ENCODE measurements at regions not wholly inside any gene's neighbourhood (a gene's known extent, or its start where the extent isn't known, plus 50 kb on each side); places are given as distances from the start of the nearest gene placed in this dataset.
"Not testable (repeated sequence)": the region's sequence is repeated elsewhere in the genome, so short reads cannot be mapped to it uniquely, and the experiment has no call there.

DNA sequence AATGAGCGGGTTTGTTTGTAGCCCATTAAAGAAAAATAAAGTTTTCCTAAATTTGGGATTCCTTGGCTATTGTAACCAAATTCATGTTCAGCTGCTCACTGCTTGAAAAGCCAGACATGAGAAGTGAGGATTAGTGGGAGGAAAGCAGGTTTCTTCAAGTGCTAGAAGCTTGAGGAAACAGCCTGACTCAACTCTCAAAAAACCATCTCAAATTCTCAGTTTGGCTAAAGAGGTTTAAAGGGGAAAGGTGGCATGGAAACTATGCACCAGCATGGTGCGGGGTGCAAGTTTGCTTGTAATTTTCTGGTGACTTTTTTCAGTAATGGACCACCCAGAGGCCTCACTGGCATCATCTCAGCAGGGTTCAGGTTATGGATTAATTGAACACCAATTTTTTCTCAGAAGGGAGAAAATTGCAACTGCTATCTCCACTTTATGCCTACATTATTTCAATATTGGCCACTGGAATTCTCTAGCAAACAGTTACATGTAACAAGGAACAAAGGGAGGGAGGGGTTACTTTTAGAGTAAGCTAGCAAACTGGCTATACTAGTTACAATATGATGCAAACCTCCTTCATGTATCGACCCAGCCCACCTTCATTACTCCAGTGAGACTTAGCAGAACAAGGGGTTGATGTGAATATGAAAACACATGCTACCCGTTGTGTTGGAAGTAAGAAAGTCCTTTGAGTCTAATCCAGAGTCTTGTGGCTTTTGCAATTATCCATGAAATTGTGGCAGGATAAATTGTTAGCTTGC, 85.0 kb upstream of the IFNGR1 start:
- Histone ChIP-seq H3K27ac (ENCODE audit: insufficient read depth in 1 of 2, low read depth in 1 of 2, low read length in 2 of 2, poor library complexity in 1 of 2, severe bottlenecking in 2 of 2) (no peak overlapping the region), H3K36me3 (ENCODE audit: control insufficient read depth in 4 of 4, insufficient read depth in 4 of 4, low read length in 3 of 4) (no peaks in the 10 kb centered on the region), H3K9me3 (ENCODE audit: control extremely low read depth in 1 of 5, control insufficient read depth in 4 of 5, insufficient read depth in 2 of 5, low read depth in 1 of 5, low read length in 4 of 5) (peaks cover 0 to 4% (median 0%) of the 10 kb centered on the region in 5 experiments), H3K27me3 (replicated peaks in 2 of 5; ENCODE audit: control insufficient read depth in 4 of 5, insufficient read depth in 5 of 5, low read length in 4 of 5) (no peaks in the 10 kb centered on the region), H3K4me3 (ENCODE audit: control insufficient read depth in 1 of 7, extremely low read depth in 1 of 7, insufficient read depth in 4 of 7, low read depth in 2 of 7, low read length in 6 of 7) (no peak overlapping the region), H3K4me1 (ENCODE audit: control extremely low read depth in 1 of 4, control insufficient read depth in 4 of 4, insufficient read depth in 4 of 4, low read length in 3 of 4) (peaks cover 0 to 21% (median 13%) of the 10 kb centered on the region in 4 experiments)
- ChIA-PET CTCF (interaction anchor here (0.9 to 1.3 kb wide), 3 partner anchors 9 to 13 kb away, joined by 3 to 5 read pairs (median 3); no protein-coding TSS in a partner anchor), POLR2A (no interaction called here)
- no peak for DNase-seq
- 100% methylated on average over 2 of the region's 4 CpGs for WGBS (ENCODE audit: insufficient coverage)

DNA sequence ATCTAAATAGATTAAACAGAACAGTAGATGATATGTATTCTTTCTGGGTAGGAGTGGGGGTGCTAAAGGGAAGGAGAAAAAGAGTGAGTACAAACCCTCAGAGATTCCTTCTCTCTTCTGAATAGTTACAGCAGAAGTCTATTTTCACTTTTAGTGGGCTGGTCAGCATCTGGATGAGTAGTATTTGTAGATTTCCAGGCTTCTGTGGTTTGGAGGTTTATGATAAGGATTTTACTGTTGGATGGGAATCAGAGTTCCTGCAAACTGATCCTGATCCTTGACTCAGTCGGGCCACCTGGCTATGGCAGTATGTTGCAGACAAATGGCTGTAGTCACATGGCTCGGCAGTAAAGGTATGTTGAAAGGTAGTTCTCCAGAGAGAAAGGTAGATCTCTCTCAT, 84.3 kb upstream of the IFNGR1 start:
- no peak for DNase-seq

DNA sequence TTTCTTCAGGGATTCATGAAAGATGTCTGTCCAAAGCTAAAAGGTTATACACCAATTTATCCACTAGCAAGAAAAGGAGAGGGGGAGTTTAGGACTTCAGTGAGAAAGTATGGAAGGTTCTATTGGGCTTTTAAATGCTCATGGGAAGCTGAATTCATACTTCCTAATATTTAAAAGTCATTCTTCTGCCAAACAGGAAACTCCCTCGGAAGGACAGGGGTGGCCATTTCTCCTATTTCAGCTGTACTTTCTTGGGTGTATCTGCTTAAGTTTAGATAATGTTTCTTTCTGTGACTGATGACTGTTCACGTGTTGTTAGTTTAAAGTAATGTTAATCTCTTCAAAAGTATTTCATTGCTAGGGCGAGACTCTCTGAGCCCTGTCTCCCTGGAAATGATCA, 80.5 kb upstream of the IFNGR1 start:
- 100% methylated on average over 2 of the region's 3 CpGs for WGBS (ENCODE audit: insufficient coverage)
- ChIA-PET CTCF (no interaction called here), POLR2A (no interaction called here)
- H3K4me3 ChIP-seq (ENCODE audit: control insufficient read depth in 1 of 7, extremely low read depth in 1 of 7, insufficient read depth in 4 of 7, low read depth in 2 of 7, low read length in 6 of 7), result no peak overlapping the region
- DNase-seq, result no peak
- H3K27ac ChIP-seq (ENCODE audit: insufficient read depth in 1 of 2, low read depth in 1 of 2, low read length in 2 of 2, poor library complexity in 1 of 2, severe bottlenecking in 2 of 2), result no peak overlapping the region
- H3K36me3 ChIP-seq (ENCODE audit: control insufficient read depth in 4 of 4, insufficient read depth in 4 of 4, low read length in 3 of 4), result no peaks in the 10 kb centered on the region
- peaks cover 0 to 2% (median 0%) of the 10 kb centered on the region in 5 experiments for H3K9me3 ChIP-seq (ENCODE audit: control extremely low read depth in 1 of 5, control insufficient read depth in 4 of 5, insufficient read depth in 2 of 5, low read depth in 1 of 5, low read length in 4 of 5)
- H3K27me3 ChIP-seq (replicated peaks in 2 of 5; ENCODE audit: control insufficient read depth in 4 of 5, insufficient read depth in 5 of 5, low read length in 4 of 5), result no peaks in the 10 kb centered on the region
- peaks cover 0 to 20% (median 8%) of the 10 kb centered on the region in 4 experiments for H3K4me1 ChIP-seq (ENCODE audit: control extremely low read depth in 1 of 4, control insufficient read depth in 4 of 4, insufficient read depth in 4 of 4, low read length in 3 of 4)

More for the DNA sequence above, 84.3 kb upstream of the IFNGR1 start:
- ChIA-PET CTCF (interaction anchor here (1.0 kb wide), 1 partner anchor 12 kb away, joined by 5 read pairs; no protein-coding TSS in a partner anchor), POLR2A (no interaction called here)
- H3K9me3 ChIP-seq (ENCODE audit: control extremely low read depth in 1 of 5, control insufficient read depth in 4 of 5, insufficient read depth in 2 of 5, low read depth in 1 of 5, low read length in 4 of 5), result peaks cover 0 to 4% (median 0%) of the 10 kb centered on the region in 5 experiments
- peaks cover 0 to 19% (median 8%) of the 10 kb centered on the region in 4 experiments for H3K4me1 ChIP-seq (ENCODE audit: control extremely low read depth in 1 of 4, control insufficient read depth in 4 of 4, insufficient read depth in 4 of 4, low read length in 3 of 4)
- WGBS (ENCODE audit: insufficient coverage), result 100% methylated on average over 2 of the region's 2 CpGs
- H3K27me3 ChIP-seq (replicated peaks in 2 of 5; ENCODE audit: control insufficient read depth in 4 of 5, insufficient read depth in 5 of 5, low read length in 4 of 5), result no peaks in the 10 kb centered on the region
- H3K27ac ChIP-seq (ENCODE audit: insufficient read depth in 1 of 2, low read depth in 1 of 2, low read length in 2 of 2, poor library complexity in 1 of 2, severe bottlenecking in 2 of 2), result no peak overlapping the region
- H3K4me3 ChIP-seq (ENCODE audit: control insufficient read depth in 1 of 7, extremely low read depth in 1 of 7, insufficient read depth in 4 of 7, low read depth in 2 of 7, low read length in 6 of 7), result no peak overlapping the region
- no peaks in the 10 kb centered on the region for H3K36me3 ChIP-seq (ENCODE audit: control insufficient read depth in 4 of 4, insufficient read depth in 4 of 4, low read length in 3 of 4)

DNA sequence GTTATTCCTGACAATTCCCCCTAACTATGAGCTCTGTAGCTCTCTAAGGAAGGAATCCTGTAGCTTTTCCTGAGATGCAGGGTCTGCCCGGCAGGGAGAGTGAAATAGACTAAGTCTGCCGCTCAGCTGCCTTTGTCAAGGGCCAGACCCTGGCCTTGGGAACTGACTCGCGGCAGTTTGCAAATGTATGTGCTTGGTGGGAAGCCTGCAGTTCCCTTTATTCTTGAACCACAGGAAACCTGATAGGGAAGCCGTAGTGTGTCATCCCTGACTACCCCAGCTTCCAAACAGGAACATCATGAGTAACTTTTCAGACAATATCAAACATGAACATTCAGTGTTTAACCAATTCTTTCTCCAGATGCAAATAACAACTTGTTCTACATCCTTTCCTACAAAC, 78.7 kb upstream of the IFNGR1 start:
- Histone ChIP-seq H3K4me3 (ENCODE audit: control insufficient read depth in 1 of 7, extremely low read depth in 1 of 7, insufficient read depth in 4 of 7, low read depth in 2 of 7, low read length in 6 of 7) (no peak overlapping the region), H3K4me1 (ENCODE audit: control extremely low read depth in 1 of 4, control insufficient read depth in 4 of 4, insufficient read depth in 4 of 4, low read length in 3 of 4) (peaks cover 0 to 20% (median 9%) of the 10 kb centered on the region in 4 experiments), H3K27ac (ENCODE audit: insufficient read depth in 1 of 2, low read depth in 1 of 2, low read length in 2 of 2, poor library complexity in 1 of 2, severe bottlenecking in 2 of 2) (no peak overlapping the region), H3K9me3 (ENCODE audit: control extremely low read depth in 1 of 5, control insufficient read depth in 4 of 5, insufficient read depth in 2 of 5, low read depth in 1 of 5, low read length in 4 of 5) (peaks cover 0 to 2% (median 0%) of the 10 kb centered on the region in 5 experiments), H3K36me3 (ENCODE audit: control insufficient read depth in 4 of 4, insufficient read depth in 4 of 4, low read length in 3 of 4) (no peaks in the 10 kb centered on the region), H3K27me3 (replicated peaks in 2 of 5; ENCODE audit: control insufficient read depth in 4 of 5, insufficient read depth in 5 of 5, low read length in 4 of 5) (no peaks in the 10 kb centered on the region)
- 48% methylated on average over 5 of the region's 5 CpGs for WGBS (ENCODE audit: insufficient coverage)
- POLR2A ChIA-PET, result no interaction called here
- peak; percentile 19 to 50 (median 49) for DNase-seq
- CTCF ChIA-PET, result interaction anchor here (0.8 to 3.2 kb wide), 8 partner anchors 10 to 28 kb away, joined by 3 to 13 read pairs (median 4); no protein-coding TSS in a partner anchor

DNA sequence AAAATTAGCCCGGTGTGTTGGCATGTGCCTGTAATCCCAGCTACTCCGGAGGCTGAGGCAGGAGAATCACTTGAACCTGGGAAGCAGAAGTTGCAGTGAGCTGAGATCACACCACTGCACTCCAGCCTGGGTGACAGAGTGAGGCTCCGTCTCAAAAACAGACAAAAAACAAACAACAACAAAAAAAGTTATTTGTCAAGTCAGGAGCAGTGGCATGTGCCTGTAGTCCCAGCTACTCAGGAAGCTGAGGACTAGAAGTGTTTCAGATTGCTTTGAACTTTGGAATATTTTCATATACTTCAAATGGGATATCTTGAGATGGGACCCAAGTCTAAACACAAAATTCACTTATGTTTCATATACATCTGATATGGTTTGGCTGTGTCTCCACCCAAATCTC, 73.1 kb upstream of the IFNGR1 start:
- POLR2A ChIA-PET; H3K9me3 ChIP-seq (ENCODE audit: control extremely low read depth in 1 of 5, control insufficient read depth in 4 of 5, insufficient read depth in 2 of 5, low read depth in 1 of 5, low read length in 4 of 5); DNase-seq: not testable (repeated sequence)

DNA sequence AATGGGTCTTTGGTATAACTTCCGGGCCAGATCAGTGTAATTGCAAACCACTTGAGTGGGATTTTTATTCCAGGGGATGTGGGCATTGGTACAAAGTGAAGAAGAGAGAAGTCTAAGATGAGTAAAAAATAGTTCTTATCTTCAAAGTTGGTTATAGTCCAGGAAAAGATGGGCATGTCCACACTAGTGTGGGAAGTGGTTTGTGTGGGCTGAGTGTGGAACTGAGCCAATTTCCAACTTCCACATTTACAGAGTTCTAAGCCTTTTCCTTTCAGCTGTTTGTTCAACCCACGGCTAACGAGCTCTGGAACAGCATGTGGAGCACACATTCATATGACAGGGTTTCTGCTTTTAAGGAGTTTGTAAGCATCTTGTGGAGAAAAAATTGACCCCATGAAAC, 72.3 kb upstream of the IFNGR1 start:
- H3K27me3 ChIP-seq (replicated peaks in 2 of 5; ENCODE audit: control insufficient read depth in 4 of 5, insufficient read depth in 5 of 5, low read length in 4 of 5), result peaks cover 0 to 5% (median 0%) of the 10 kb centered on the region in 5 experiments
- peaks cover 0 to 6% (median 0%) of the 10 kb centered on the region in 5 experiments for H3K9me3 ChIP-seq (ENCODE audit: control extremely low read depth in 1 of 5, control insufficient read depth in 4 of 5, insufficient read depth in 2 of 5, low read depth in 1 of 5, low read length in 4 of 5)
- H3K4me3 ChIP-seq (ENCODE audit: control insufficient read depth in 1 of 7, extremely low read depth in 1 of 7, insufficient read depth in 4 of 7, low read depth in 2 of 7, low read length in 6 of 7), result no peak overlapping the region
- DNase-seq, result peak; percentile 92 to 97 (median 96)
- H3K27ac ChIP-seq (ENCODE audit: insufficient read depth in 1 of 2, low read depth in 1 of 2, low read length in 2 of 2, poor library complexity in 1 of 2, severe bottlenecking in 2 of 2), result no peak overlapping the region
- WGBS (ENCODE audit: insufficient coverage), result no CpG with 5 or more reads among the region's 3 CpGs
- POLR2A ChIA-PET, result interaction anchor here (0.6 kb wide), 1 partner anchor 63 kb away, joined by 4 read pairs; no protein-coding TSS in a partner anchor
- no peaks in the 10 kb centered on the region for H3K36me3 ChIP-seq (ENCODE audit: control insufficient read depth in 4 of 4, insufficient read depth in 4 of 4, low read length in 3 of 4)
- CTCF ChIA-PET, result interaction anchor here (1.0 to 1.7 kb wide), 2 partner anchors 13 to 23 kb away, joined by 5 to 8 read pairs; no protein-coding TSS in a partner anchor
- H3K4me1 ChIP-seq (ENCODE audit: control extremely low read depth in 1 of 4, control insufficient read depth in 4 of 4, insufficient read depth in 4 of 4, low read length in 3 of 4), result peaks cover 7 to 27% (median 17%) of the 10 kb centered on the region in 4 experiments

More for the DNA sequence above, 73.1 kb upstream of the IFNGR1 start:
- not testable (repeated sequence) for H3K27ac ChIP-seq (ENCODE audit: insufficient read depth in 1 of 2, low read depth in 1 of 2, low read length in 2 of 2, poor library complexity in 1 of 2, severe bottlenecking in 2 of 2); H3K27me3 ChIP-seq (replicated peaks in 2 of 5; ENCODE audit: control insufficient read depth in 4 of 5, insufficient read depth in 5 of 5, low read length in 4 of 5); H3K36me3 ChIP-seq (ENCODE audit: control insufficient read depth in 4 of 4, insufficient read depth in 4 of 4, low read length in 3 of 4); H3K4me3 ChIP-seq (ENCODE audit: control insufficient read depth in 1 of 7, extremely low read depth in 1 of 7, insufficient read depth in 4 of 7, low read depth in 2 of 7, low read length in 6 of 7)
- peaks cover 7 to 32% (median 17%) of the 10 kb centered on the region in 4 experiments for H3K4me1 ChIP-seq (ENCODE audit: control extremely low read depth in 1 of 4, control insufficient read depth in 4 of 4, insufficient read depth in 4 of 4, low read length in 3 of 4)
- CTCF ChIA-PET, result interaction anchor here (1.7 kb wide), 1 partner anchor 22 kb away, joined by 8 read pairs; no protein-coding TSS in a partner anchor
- 78% methylated on average over 2 of the region's 3 CpGs for WGBS (ENCODE audit: insufficient coverage)
